ENCODE measurements at regions not wholly inside any gene's neighbourhood (a gene's known extent, or its start where the extent isn't known, plus 50 kb on each side); places are given as distances from the start of the nearest gene placed in this dataset.
A peak's percentile ranks its signal among the peaks of the same experiment; 100 is the strongest.

DNA sequence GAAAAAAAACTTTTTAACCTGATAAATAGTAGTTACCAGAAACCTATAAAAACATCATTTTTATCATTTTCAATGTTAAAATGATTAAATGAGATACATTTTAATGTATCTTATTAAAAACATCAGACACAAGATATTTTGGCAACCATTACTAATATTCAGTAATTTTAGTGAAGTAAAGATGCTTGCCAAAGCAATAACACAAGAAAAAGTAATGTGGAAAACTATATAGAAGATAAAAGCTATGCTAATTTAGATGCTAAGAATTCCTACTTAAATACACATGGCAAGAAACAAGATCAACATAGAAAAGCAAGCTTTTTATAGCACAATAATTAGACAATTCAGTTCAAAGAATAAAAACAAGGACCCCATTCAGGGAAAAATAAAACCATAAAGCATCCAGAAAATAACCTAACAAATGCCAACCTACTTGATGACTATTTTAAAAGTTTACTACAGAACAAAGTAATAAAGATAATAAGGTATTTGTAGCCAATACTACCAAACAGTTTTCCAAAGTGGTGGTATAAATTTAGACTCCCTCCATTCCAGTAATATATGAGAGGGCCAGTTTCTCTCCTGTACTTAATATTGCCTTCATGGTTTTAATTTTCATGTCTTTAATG, 489.5 kb downstream of the CDH2 start:
- no peak for DNase-seq

DNA sequence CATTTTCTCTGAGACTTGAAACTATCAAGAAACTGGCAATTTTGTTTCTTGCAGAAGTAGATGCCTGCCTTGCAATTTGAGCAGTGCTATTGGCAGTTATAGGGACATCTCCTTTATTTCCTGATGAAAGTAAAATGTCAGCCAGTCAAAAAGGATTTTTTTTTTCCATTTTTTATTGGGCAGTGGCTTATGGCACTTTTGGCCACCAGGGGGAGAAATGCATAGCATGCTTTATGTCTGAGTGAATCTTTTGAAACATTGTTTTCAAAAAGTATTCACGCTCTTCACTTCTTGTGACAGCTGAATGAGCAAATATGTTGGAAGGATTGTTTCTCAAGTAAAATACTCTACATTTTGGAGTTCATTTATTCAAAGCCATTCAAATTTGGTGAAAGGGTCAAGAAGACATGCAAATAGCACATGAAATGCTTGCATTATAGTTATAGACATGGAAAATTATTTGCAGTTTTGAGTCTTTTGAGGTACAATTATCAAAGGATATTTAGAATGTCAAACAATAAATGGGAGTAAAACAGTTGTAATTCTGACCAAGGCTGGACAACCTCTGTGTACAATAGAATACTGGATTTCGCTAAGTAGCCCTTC, 491.0 kb downstream of the CDH2 start:
- DNase-seq, result peak; percentile 68

DNA sequence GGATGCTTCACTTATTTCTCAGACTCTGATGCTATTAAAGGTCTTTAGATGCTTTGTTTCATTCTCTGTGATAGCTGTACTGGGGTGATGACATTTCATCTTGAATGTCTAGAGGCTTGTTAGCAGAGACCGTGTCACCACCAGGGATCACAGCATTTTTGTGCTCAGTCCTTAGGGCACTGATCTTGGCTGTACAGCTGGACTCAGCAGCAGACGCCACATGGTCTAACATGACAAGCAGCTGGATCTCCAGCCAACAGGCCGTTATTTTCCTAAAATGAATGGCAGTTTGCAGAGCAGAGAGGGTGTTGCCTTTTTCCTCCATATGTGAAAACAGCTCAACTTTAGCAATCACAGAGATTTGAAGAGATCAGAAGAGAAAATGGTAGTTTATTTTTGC, 491.8 kb downstream of the CDH2 start:
- no peak for DNase-seq

DNA sequence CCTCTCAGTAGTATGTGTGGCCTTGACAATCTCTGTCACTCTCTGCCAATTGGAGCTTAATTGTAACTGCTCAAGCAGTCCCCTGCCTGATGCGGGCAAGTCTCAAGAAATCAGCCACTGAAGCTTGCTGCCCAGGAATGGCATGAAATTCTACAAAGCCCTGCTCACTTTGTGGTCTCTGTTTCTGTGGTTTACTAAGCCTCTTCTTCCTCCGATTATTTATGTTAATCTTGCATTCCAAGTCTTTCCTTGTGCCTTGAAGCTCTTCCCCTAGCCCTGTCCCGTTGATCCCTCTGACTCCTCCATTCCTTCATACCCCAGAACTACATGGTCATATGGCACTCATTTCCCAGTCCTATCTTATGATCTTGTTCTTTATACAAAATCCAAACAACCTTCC, 489.3 kb upstream of the CHST9 start:
- no peak for DNase-seq

DNA sequence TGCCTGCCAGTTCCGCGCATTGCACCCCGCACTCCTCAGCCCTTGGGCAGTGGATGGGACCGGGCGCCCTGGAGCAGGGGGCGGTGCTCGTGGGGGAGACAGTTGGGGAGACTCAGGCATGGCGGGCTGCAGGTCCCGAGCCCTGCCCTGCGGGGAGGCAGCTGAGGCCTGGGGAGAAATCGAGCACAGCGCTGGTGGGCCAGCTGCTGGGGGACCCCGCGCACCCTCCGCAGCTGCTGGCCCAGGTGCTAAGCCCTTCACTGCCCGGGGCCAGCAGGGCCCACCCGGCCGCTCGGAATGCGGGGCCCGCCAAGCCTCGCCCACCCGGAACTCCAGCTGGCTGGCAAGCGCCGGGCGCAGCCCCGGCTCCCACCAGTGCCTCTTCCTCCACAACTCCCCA, 488.8 kb upstream of the CHST9 start:
- no peak for DNase-seq

DNA sequence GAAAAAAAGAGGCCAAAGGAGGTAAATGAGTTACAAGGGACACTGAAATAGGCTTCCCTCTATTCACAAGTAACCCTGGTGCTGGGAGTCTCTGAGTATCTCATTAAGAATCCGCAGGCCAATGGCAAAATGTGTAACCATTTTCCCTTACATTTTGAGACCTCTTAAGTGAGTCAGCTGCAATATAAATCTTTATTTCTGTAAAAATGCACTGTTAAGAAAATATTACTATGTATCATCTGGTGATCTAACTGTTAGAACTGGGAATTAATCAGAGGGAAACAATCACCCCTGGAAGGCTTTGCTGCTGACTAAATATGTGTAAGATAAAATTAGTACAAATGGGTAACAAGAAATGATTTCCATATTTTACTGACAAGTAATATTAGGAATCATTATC, 483.1 kb upstream of the CHST9 start:
- no peak for DNase-seq

DNA sequence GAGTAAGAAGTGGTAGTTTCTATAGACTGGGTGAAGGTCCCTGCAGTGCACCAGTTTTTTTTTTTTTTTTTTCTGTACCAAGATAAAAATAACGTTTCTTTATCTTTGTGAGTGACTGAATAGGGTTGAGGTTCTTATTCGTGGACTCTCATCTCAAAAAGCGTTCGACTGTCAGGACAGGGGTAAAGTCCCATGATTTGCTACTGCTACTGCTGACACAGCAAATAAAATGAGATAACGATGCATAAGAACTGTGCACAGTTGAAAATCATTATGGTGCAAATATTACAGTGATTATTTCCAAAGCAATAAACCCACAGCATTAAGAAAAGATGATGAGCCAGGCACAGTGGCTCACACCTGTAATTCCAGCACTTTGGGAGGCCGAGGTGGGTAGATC, 482.0 kb upstream of the CHST9 start:
- DNase-seq, result no peak

DNA sequence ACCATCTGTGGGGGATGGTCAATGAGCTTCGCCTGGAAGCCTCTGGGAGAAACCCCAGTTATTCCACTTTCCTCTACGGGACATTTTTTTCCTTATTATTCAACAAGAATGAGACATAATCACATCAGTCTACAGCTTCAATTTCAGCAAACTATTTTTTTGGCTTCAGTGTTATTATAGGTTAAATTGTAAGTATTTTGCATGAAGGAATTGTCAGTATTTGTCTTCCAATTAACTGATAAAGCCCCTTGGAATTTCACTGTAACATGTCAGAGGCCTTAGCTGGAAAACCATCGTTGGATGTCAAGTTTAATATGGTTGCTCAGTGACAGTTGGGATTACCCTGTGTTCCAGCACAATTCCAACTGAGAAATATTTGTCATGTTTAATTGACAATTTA, 480.9 kb upstream of the CHST9 start:
- DNase-seq, result no peak

DNA sequence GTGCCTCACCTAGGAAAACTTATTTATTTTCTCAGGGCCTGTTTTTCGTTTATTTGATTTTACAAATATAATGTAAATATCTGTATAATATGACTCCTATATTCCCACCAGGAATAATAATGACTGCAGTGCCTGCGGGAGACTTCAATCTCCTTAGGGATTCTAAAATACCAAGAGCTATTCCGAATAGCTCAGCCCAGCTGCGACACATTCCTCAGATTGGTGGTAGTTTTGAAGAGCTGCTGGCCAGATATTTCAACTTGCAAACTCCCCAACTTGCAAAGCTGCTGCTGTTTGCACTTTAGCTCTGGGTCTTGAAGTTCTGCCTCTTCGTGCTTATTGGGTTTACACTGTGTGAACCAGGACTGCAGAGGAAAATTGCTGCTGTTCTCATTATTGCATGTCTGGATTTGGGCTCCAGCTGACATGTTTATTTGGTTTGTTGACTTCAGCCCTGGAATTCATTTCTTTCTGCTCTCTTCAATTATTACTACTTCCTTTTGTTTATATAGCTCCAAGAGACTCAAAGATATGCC, 480.2 kb upstream of the CHST9 start:
- no peak for DNase-seq

DNA sequence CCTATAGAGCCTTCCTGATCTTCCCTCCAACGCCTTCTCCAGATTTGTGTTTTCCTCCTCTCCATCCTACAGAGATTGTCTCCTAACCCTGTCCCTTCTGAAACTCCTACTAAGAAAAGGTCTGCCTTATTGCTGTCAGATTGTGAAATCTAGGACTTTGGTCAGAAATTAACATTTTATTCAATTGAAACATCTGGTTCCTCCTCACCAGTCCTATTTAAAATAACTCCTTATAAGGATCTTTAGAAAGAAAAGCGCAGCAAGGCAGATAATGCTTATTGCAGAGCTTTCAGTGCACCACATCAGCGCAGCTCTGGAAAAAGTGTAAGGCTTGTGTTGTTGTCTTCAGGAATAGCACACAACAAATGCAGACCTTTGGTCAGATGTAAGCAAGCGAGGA, 477.8 kb upstream of the CHST9 start:
- no peak for DNase-seq

DNA sequence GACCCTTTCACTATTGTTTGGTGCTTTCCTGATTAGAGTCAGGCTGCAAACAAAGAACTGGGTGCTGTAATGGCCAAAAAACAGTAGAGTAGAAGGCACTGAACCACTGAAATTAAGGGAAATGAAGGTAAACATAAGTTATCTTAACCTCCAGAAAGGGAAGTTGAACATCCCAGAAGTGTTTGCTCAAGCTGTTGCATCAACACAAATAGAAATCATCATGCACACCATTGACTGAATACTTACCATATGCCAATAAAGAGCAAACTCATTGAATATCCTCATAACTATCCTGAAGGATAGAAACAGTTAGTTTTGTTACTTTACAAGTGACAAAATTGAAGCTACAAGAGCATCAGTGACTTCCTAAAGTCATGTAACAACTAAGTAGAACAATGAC, 477.4 kb upstream of the CHST9 start:
- no peak for DNase-seq

DNA sequence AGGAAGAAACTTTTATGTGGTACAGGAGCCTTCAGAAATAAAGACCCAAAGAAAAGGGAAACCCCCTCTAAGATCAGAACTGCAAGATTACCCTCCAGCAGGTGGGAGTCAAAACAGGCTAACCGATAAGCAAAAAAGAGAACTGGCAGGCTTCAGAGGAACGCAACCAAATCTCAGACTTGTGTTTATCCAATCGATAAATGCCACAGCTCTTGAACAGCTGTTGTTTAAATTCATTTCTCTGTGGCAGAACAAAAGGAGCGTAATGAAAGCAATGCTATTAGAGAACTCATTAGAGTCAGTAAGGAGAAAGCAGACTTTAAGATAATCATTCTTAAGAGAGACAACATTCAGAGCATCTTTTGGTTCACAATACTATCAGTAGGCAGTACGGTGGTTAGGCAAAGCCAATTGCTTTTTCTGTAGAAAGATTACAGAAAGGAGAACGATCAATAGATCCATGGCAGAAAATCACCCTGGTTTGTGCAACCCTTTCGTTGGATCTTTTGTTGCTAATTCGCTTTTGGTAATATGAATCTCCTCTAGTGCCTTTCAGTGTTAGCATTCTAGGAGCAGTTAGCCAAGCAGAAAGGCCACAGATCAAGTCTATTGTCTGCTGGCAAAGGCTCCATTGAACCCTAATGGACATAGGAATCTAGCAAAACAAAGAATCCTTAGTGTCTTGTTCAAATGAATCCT, 476.4 kb upstream of the CHST9 start:
- no peak for DNase-seq

DNA sequence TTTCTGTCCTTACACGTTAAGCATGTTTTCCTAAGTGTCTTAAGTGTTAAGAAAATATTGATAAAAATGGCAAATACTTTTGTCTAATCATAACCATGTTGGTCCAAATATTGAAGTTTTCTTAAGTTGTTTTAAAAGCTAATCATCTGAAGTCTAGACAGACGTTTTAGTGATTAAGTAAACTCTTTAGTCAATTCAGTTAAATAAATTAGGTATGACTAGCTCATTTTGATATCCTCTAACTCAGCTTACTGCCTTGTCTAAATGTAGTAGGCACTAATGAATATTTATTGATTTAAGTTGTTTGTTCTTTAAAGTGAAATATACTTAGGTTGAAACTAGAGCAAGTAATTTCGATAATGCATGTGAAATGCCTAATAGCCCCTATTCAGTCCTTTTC, 471.8 kb upstream of the CHST9 start:
- no peak for DNase-seq

DNA sequence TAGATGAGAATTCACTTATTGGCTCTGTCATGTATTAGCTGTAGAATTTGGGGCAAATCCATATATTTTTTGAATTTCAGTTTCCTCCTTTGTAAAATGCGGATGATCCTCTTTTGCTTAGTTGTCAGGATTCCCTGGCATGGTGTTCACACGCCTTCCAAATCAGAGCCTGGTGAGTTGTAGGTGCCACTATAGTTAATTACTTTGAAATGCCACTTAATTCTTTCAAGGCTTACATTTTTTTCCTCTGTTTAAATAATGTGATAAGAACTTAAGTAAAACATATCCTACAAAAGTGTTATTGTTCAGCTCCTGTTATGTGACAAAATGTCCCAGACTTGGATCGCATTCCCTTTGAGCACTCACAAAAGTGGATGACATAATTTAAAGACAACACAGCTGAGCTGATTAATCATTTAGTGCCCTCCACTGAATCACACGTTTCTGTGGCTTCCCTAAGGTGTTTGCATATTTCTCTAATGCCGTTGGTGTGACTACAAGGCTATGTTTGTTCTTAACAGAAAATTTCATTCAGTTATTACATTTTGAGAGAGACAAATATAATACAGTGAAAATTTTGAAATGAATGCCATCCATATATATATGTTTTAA, 471.2 kb upstream of the CHST9 start:
- DNase-seq, result no peak

DNA sequence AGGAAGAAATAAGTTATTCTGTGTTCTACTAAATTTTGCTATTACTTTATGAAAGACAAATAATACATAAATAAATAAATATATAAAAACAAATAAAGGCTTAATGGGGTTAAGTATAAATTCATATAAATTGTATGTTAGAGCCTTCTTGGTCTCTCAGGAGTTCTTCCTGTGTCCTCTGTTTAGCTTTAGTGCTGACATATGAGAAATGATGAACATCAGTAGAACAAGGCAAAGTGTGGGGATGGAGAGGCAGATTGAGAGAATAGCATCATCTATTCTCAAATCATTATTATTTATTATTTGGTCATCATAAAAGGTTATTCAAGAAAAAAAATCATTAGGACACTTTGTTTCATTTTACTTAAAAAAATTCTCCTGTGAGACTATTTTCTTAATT, 468.1 kb upstream of the CHST9 start:
- DNase-seq, result no peak

DNA sequence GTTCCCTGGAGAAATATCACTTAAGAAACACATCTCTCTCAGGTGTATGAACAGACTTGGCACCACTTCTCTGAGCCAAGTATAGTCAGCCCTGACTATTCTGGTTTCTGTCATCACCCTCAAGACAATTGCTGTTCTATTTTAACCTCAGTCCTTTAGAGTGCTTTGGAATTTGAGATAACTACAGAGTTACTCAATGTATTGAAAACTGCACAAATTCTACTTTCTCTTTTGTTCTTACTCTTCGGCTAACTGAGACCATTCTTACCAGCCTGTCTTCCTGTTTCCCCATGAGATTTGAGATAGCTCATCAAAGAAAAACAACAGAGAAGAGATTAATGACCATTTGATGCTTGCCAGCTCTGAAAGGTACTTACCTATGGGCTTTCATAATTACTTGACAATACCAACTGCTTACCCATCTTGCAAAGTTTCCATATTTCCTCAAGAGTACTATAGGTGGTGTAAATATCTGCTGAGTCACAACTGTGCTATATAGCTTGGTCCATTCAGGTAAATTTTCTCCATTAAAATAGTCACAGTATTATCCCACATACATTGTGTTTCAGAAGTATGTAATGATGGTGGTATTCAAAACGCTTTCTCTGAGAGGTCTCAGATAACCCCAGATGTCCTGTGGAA, 467.5 kb upstream of the CHST9 start:
- DNase-seq, result no peak

DNA sequence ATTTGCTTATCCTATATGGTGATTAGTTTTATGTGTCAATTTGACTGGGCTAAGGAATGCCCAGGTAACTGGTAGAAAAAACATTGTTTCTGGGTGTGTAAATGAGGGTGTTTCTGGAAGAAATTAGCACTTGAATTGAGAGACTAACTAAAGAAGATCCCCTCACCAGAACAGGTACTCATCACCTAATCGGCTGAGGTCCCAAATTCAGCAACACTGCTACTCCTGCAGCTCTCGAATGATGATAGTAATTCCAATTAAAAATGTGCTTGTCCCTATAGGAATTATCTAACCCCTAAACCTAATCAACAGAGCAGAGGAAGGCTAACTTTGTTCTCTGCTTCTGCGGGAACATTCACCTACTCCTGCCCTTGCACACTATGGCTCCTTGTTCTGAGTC, 464.5 kb upstream of the CHST9 start:
- no peak for DNase-seq

DNA sequence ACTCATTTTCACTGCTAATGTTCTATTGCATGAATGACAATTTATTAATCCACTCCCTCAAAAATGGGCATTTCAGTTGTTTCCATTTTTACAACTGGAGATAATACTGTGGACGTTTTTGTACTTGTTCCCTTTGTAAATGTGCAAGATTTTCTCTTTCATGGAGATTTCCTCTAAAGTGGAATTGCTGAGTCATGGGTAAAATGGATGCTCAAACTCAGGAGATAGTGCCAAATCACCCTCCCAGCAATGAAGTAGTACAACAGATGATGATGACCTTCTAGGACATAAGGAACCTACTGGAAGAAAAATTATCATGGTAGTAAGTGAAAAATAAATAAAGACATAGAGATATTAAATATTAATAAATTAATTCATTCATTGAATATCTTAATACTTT, 460.8 kb upstream of the CHST9 start:
- no peak for DNase-seq

DNA sequence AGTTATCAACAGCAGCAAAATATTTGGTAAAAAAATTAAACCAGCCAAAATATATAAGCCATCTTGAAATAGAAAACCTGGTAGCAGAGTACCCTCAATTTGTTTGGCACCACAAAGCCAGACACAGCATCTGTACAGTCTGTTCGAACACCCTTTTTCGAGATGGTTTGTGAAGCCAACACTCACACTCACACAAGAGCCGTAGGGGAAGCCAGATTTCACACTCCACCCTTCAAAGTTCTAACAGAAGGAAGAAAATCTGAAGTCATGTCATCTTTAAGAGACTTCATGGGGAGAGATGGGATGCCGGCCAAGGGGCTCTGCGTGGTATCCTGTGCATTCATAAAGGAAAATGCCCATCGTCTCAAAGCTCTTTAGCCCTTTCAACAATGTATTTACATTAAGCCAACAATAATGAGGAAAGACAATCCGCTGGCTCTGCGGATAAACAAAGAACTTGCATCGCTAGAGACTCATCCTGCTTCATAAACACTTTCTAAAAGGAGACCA, 451.5 kb upstream of the CHST9 start:
- DNase-seq, result no peak

DNA sequence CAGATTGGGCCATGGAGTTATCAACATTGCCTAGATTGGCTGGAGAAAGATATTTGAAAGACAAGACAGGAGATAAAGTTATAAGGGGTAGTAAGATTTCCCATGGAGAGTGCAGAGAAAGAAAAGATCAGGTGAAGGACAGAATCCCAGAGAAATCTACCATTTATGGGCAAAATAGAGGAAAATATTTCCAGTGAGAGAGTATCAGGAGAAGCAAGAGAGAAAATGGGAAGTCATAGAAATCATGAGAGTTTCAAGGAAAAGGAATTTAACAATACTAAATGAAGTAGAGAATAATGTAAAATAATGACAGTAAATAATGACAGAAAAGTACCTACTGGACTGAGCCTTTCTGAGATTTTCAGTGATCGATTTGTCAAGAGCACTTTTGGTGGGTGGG, 447.6 kb upstream of the CHST9 start:
- DNase-seq, result no peak

DNA sequence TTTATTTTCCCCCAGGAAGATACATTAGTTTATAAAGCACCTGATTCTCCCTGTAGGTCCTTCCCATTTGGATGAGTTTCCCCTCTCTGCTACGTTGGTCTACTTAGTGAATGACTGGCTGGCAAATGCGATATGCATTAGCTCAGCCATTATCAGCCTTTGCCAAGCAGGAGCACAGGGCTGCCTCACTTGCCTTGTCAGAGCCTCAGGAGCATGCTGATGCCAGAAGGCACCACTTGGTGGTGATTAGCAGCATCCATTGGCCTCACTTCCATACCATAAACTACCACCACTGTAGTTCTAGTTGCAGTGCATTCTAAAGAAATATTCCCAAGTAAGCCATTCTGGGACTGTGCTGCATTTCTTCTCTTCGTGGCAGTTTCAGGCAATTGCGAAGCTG, 442.8 kb upstream of the CHST9 start:
- no peak for DNase-seq

DNA sequence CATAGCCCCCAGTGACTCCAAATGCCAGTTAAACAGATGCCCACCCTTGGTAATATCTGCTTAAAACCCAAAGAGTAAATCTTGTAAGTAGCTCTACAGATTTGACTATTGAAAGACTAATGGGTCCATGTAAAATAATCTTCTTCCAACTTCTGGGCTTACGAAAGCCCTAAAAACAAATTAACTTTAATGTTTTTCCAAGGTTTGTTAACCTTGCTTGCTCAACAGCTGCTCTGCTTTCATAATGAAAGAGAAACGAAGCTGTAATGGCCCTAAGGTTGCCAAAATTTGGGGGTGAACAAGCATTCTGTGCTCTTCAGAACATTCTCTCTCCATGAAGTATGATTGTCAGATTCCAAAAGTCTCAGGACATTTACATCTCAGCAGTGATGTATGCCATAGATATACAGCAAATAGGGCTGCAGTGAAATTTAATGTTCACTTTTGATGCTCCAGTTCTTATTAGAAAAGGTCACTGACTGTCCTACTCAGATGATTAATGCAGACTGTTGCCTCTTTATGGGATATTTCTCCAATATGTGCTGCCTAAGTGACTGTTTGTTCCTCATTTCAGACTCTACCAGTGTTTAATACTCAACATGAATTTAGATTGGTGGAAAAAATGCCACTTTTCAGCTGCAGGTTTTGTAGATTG, 436.3 kb upstream of the CHST9 start:
- no peak for DNase-seq

DNA sequence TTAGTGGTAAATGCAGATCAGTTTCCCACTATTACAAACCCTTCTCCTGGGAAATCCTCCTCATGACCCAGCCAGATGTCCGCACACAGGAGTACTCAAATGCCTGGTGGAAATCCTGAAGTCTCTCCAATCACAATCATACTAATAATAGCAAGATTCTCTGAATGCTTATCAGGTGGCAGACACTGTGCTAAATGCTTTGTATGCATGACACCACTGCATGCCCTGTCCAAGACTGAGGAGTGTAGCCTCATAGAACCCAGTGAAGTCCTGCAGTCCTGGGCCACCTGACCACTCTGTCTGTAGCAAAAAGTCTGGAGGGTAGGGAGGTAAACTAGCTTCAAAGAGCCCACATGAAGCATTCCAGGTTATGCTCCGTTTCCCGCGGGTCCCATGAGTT, 434.8 kb upstream of the CHST9 start:
- DNase-seq, result no peak

Data from dermis blood vessel endothelial cell (primary cell).